Endothelial cell of umbilical vein (primary cell): ENCODE measurements at regions not wholly inside any gene's neighbourhood (a gene's known extent, or its start where the extent isn't known, plus 50 kb on each side); places are given as distances from the start of the nearest gene placed in this dataset.

Experiments
- BruUV-seq: library from RNA; stranded (reverse); fragments of 400-500 nt; replicated peaks from 2 replicates; lab custom pipeline; 2021; lab: Mats Ljungman, UMichigan
- CTCF ChIA-PET: fragments of 300-600, 350-600 bp; sonication (Branson Sonifier 250); formaldehyde crosslinking; loops from one replicate; lab custom pipeline; 2021; ENCODE audit warnings: antibody characterized with exemption, inconsistent platforms; lab: Charles Lee
- POLR2A ChIA-PET: fragments of 300-600, 350-600 bp; sonication (Branson Sonifier 250); formaldehyde crosslinking; loops from one replicate; lab custom pipeline; 2021; ENCODE audit warnings: antibody characterized with exemption, inconsistent platforms; lab: Charles Lee
- DNase-seq: peaks from one replicate; pipeline ENCODE4 v3.0.0-alpha.2; 2011; ENCODE audit warnings: low read depth, low spot score
- FAIRE-seq: peaks from 2 replicates; lab custom pipeline; 2011; peaks lifted over from hg19 to GRCh38; lab: Jason Lieb, UNC
- H2AFZ ChIP-seq: 2 replicates; pipeline ENCODE4 v1.6.0; 2012; ENCODE audit warnings: low read depth, low read length, control low read depth, inconsistent platforms
- H3K27ac ChIP-seq: 2 replicates; pipeline ENCODE4 v1.5.1; 2011; ENCODE audit warnings: low read depth, mild to moderate bottlenecking, control low read depth, low read length, moderate library complexity; ENCODE audit not compliant: insufficient read depth
- H3K27me3 ChIP-seq, 2 experiments: 2 replicates each; pipeline versions ENCODE4 v1.6.0 to v1.6.1; 2011; ENCODE audit warnings: low read length in 2 of 2, mixed read lengths in 1 of 2; ENCODE audit not compliant: control insufficient read depth in 2 of 2, insufficient read depth in 2 of 2
- H3K36me3 ChIP-seq, 2 experiments: 2 replicates in 1 of 2; 3 replicates in 1 of 2; pipeline ENCODE4 v1.5.1; 2011; ENCODE audit warnings: low read length in 2 of 2, mild to moderate bottlenecking in 1 of 2, moderate library complexity in 1 of 2; ENCODE audit not compliant: control insufficient read depth in 2 of 2, insufficient read depth in 2 of 2; ENCODE audit errors: extremely low read depth in 1 of 2
- H3K4me1 ChIP-seq: 3 replicates; pipeline ENCODE4 v1.5.1; 2011; ENCODE audit warnings: mild to moderate bottlenecking, low read length; ENCODE audit not compliant: control insufficient read depth, insufficient read depth; ENCODE audit errors: extremely low read depth
- H3K4me2 ChIP-seq: 2 replicates; pipeline ENCODE4 v1.6.1; 2011; ENCODE audit warnings: low read length, control low read depth, mixed read lengths; ENCODE audit not compliant: insufficient read depth
- H3K4me3 ChIP-seq, 3 experiments: fragments of 200-600 bp in 1 of 3; sonication (generic), shearing (Covaris generic) in 1 of 3; replicated peaks in 1 of 3; 2 replicates each; pipeline ENCODE4 v1.5.1; 2011 to 2016; ENCODE audit warnings: control low read depth in 3 of 3, low read length in 3 of 3, mild to moderate bottlenecking in 2 of 3, inconsistent platforms in 1 of 3, low read depth in 1 of 3, moderate library complexity in 1 of 3; ENCODE audit not compliant: insufficient read depth in 1 of 3
- H3K79me2 ChIP-seq: 2 replicates; pipeline ENCODE4 v1.6.0; 2012; ENCODE audit warnings: low read length, inconsistent platforms; ENCODE audit not compliant: control insufficient read depth, insufficient read depth
- H3K9ac ChIP-seq: replicated peaks from 2 replicates; pipeline ENCODE3; 2011; ENCODE audit warnings: low read length, control low read depth; ENCODE audit not compliant: insufficient read depth; ENCODE audit errors: extremely low read depth
- H3K9me1 ChIP-seq: replicated peaks from 3 replicates; pipeline ENCODE4 v1.6.0; 2011; ENCODE audit warnings: mild to moderate bottlenecking, low read length; ENCODE audit not compliant: control insufficient read depth, insufficient read depth; ENCODE audit errors: extremely low read depth
- H3K9me3 ChIP-seq: replicated peaks from 2 replicates; pipeline ENCODE4 v1.5.1; 2012; ENCODE audit warnings: low read length, inconsistent platforms; ENCODE audit not compliant: control insufficient read depth, insufficient read depth
- H4K20me1 ChIP-seq: replicated peaks from 2 replicates; pipeline ENCODE3; 2011; ENCODE audit warnings: mild to moderate bottlenecking, low read length; ENCODE audit not compliant: control insufficient read depth, insufficient read depth; ENCODE audit errors: extremely low read depth
- EZH2 ChIP-seq: IDR thresholded peaks from 2 replicates; pipeline ENCODE4 v1.6.1; 2012; ENCODE audit warnings: borderline replicate concordance, low read depth, mild to moderate bottlenecking, moderate library complexity, low read length, inconsistent platforms; ENCODE audit not compliant: severe bottlenecking
- FOS ChIP-seq: IDR thresholded peaks from 2 replicates; pipeline ENCODE4 v1.6.1; 2011; ENCODE audit warnings: mild to moderate bottlenecking, low read length, moderate library complexity, borderline replicate concordance; ENCODE audit not compliant: insufficient read depth
- GATA2 ChIP-seq: IDR thresholded peaks from 2 replicates; pipeline ENCODE4 v1.7.0; 2011; ENCODE audit warnings: low read depth, mild to moderate bottlenecking, moderate library complexity, mixed read lengths, low read length; ENCODE audit not compliant: insufficient read length, insufficient read depth
- JUN ChIP-seq: IDR thresholded peaks from 2 replicates; pipeline ENCODE4 v1.6.1; 2011; ENCODE audit warnings: borderline replicate concordance, low read depth; ENCODE audit not compliant: insufficient read length, insufficient read depth
- MYC ChIP-seq: IDR thresholded peaks from one replicate; pipeline ENCODE4 v1.6.1; 2011; ENCODE audit warnings: mild to moderate bottlenecking, low read depth, low read length
- POLR2A ChIP-seq: IDR thresholded peaks from 2 replicates; pipeline ENCODE4 v1.6.1; 2012; ENCODE audit warnings: low read depth, mild to moderate bottlenecking, control low read depth, low read length
- POLR2AphosphoS5 ChIP-seq: IDR thresholded peaks from 2 replicates; pipeline ENCODE4 v1.6.1; 2012; ENCODE audit warnings: low read depth, mild to moderate bottlenecking, control low read depth, low read length, moderate library complexity; ENCODE audit not compliant: insufficient read depth
- dilution Hi-C: fragments of 300-500 bp; cut with MboI; formaldehyde crosslinking; loops from one replicate; pipeline ENCODE4 v1.15.0; 2019; ENCODE audit warnings: low sequenced_read_pairs; ENCODE audit not compliant: extremely low pct_ligation_motif_present
- intact Hi-C: fragments of 100-400 bp; cut with micrococcal nuclease; formaldehyde crosslinking; loops from one replicate; pipeline ENCODE4 v1.10.0; 2022
- TF ChIP-seq, protein P1 (sequence below): IDR thresholded peaks from 2 replicates; pipeline ENCODE4 v1.6.1; 2011; ENCODE audit not compliant: insufficient read depth, insufficient read length
- TF ChIP-seq, protein P2 (sequence below), 2 donors: IDR thresholded peaks; 1 replicate in 1 of 2; 2 replicates in 1 of 2; pipeline ENCODE4 v1.5.1; 2011; ENCODE audit warnings: low read length in 2 of 2, mild to moderate bottlenecking in 2 of 2, moderate library complexity in 2 of 2, control low read depth in 1 of 2, inconsistent platforms in 1 of 2, low read depth in 1 of 2; ENCODE audit not compliant: insufficient read depth in 1 of 2; ENCODE audit errors: extremely low read depth in 1 of 2

DNA sequence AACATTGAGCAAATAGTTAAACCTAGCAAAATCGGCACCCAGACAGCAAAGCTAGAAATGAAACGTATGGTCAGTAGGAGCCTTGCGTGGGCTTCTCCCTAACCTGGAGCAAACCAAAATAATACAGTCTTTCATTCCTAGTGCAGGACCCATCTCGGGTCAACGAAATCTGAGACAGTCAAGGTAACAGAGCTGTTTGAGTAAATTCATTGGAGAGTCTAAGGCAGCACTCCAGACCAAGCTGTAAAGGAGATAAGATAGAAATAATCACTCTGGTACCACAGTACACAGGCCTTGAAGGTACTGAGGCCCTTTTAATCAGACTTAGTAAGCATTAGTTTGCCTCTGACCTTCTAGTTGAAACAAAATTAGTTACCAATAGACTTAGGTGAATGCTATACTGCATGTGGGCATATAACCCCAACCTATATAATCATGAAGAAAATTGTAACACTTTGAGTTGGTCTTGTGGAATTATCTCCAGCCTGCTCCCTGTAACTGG, 54.4 kb upstream of the BICD1 start:
- no peak overlapping the region for H2AFZ ChIP-seq
- DNase-seq (no peak), FAIRE-seq (no peak)
- no peak overlapping the region for H3K27ac ChIP-seq
- no peak overlapping the region for H3K4me2 ChIP-seq
- no peaks in the 10 kb centered on the region for H3K27me3 ChIP-seq
- no peak overlapping the region for H3K4me3 ChIP-seq
- ChIA-PET POLR2A (no interaction called here), CTCF (interaction anchor here (1.6 to 2.9 kb wide), 2 partner anchors 8 to 260 kb away, joined by 4 to 17 read pairs; no protein-coding TSS in a partner anchor)
- intact Hi-C loops: no loop called here
- dilution Hi-C loops: no loop called here
- no peaks in the 10 kb centered on the region for H3K36me3 ChIP-seq
- H4K20me1 ChIP-seq: no peaks in the 10 kb centered on the region
- TF ChIP-seq FOS (no peak), POLR2A (no peak), JUN (no peak), POLR2AphosphoS5 (no peak), GATA2 (no peak), EZH2 (no peak)
- TF ChIP-seq, protein P1, sequence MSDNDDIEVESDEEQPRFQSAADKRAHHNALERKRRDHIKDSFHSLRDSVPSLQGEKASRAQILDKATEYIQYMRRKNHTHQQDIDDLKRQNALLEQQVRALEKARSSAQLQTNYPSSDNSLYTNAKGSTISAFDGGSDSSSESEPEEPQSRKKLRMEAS: no peak
- no peaks in the 10 kb centered on the region for H3K9me3 ChIP-seq
- no peaks in the 10 kb centered on the region for H3K9me1 ChIP-seq
- no TSS peak for BruUV-seq
- H3K4me1 ChIP-seq: peaks cover 2% of the 10 kb centered on the region
- H3K9ac ChIP-seq: no peak overlapping the region
- no peaks in the 10 kb centered on the region for H3K79me2 ChIP-seq

DNA sequence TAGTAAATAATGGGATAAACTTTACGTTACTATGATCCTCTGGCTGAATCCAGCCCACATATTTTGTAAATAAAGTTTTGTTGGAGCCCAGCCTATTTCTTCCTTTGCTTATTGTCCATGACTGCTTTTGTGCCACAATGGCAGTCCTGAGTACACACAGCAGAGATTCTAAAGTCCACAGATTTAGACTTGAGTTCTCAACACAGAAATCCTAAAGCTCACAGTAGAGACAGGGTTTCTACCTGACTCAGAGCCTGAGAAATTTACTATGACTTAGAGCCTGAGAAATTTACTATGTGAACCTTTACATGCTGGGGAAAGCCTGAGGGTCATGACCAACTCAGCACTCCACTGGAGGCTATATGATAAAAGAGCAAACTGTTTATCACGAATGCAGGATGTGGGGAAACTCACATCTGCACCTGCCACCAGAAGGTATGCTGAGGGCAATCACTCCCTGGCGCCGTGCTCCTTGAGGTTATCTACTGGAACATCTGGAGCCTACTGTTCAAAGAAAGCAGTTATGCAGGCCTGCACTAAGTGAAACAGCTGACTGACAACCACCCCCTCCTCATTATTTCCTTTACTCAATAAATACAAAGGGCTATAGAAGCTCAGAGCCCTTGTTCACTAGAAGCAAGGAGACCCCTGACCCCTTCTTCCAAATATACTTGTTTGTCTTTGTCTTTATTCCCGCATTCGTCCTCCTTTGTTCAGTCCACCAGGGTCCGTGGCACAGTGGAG, 52.6 kb upstream of the BICD1 start:
- ChIA-PET CTCF (no interaction called here), POLR2A (no interaction called here)
- DNase-seq (no peak), FAIRE-seq (no peak)
- no peaks in the 10 kb centered on the region for H3K9me1 ChIP-seq
- H3K27ac ChIP-seq: no peak overlapping the region
- intact Hi-C loops: no loop called here
- no peak overlapping the region for H3K9ac ChIP-seq
- no peaks in the 10 kb centered on the region for H3K4me1 ChIP-seq
- H3K36me3 ChIP-seq: no peaks in the 10 kb centered on the region
- no peaks in the 10 kb centered on the region for H3K9me3 ChIP-seq
- H2AFZ ChIP-seq: no peak overlapping the region
- H3K4me2 ChIP-seq: no peak overlapping the region
- H3K4me3 ChIP-seq: no peak overlapping the region
- H4K20me1 ChIP-seq: no peaks in the 10 kb centered on the region
- dilution Hi-C loops: no loop called here
- no peaks in the 10 kb centered on the region for H3K79me2 ChIP-seq
- TF ChIP-seq, protein P1: no peak
- TF ChIP-seq FOS (no peak), EZH2 (no peak), JUN (no peak), MYC (no peak), POLR2AphosphoS5 (no peak), GATA2 (no peak), POLR2A (no peak)
- TF ChIP-seq, protein P2, sequence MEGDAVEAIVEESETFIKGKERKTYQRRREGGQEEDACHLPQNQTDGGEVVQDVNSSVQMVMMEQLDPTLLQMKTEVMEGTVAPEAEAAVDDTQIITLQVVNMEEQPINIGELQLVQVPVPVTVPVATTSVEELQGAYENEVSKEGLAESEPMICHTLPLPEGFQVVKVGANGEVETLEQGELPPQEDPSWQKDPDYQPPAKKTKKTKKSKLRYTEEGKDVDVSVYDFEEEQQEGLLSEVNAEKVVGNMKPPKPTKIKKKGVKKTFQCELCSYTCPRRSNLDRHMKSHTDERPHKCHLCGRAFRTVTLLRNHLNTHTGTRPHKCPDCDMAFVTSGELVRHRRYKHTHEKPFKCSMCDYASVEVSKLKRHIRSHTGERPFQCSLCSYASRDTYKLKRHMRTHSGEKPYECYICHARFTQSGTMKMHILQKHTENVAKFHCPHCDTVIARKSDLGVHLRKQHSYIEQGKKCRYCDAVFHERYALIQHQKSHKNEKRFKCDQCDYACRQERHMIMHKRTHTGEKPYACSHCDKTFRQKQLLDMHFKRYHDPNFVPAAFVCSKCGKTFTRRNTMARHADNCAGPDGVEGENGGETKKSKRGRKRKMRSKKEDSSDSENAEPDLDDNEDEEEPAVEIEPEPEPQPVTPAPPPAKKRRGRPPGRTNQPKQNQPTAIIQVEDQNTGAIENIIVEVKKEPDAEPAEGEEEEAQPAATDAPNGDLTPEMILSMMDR (IDR thresholded peaks at IDR 0.05; ENCODE audit: extremely low read depth in 1 of 2, insufficient read depth in 1 of 2, low read depth in 1 of 2, low read length in 2 of 2): no peak
- BruUV-seq: no TSS peak
- H3K27me3 ChIP-seq: no peaks in the 10 kb centered on the region
